ENCODE measurements at regions not wholly inside any gene's neighbourhood (a gene's known extent, or its start where the extent isn't known, plus 50 kb on each side); places are given as distances from the start of the nearest gene placed in this dataset.

GRCh38 chr14:45807178-45807899, 554.3 kb upstream of the MIS18BP1 start:
- no peak for DNase-seq (ENCODE audit: low read depth in 1 of 2, low spot score in 2 of 2)
- H3K14ac ChIP-seq (ENCODE audit: insufficient read length): no peak overlapping the region
- no peaks in the 10 kb centered on the region for H3K27me3 ChIP-seq (replicated peaks in 1 of 4; ENCODE audit: control insufficient read depth in 3 of 4, extremely low read depth in 1 of 4, insufficient read depth in 3 of 4, low read length in 3 of 4)
- H4K5ac ChIP-seq (ENCODE audit: insufficient read length, low read depth, low read length): no peak overlapping the region
- 90% methylated on average over 5 of the region's 5 CpGs; no CpG with 5 or more reads in 1 of the 2 experiments for WGBS, 2 experiments (ENCODE audit: extremely low coverage in 1 of 2, insufficient coverage in 1 of 2, insufficient read length in 1 of 2, insufficient replicate concordance in 2 of 2, low coverage in 1 of 2, low lambda C conversion rate in 2 of 2, missing lambda C conversion rate in 1 of 2)
- H3K4ac ChIP-seq (replicated peaks; ENCODE audit: insufficient read length, low read depth, low read length): no peak overlapping the region
- no peaks in the 10 kb centered on the region for H3K23me2 ChIP-seq (ENCODE audit: low read depth, low read length)
- H3K18ac ChIP-seq (ENCODE audit: extremely low read depth, low read length): no peak overlapping the region
- no peak overlapping the region for H2AK5ac ChIP-seq (ENCODE audit: low read depth, low read length)
- no peaks in the 10 kb centered on the region for H3K9me3 ChIP-seq (ENCODE audit: insufficient read depth in 2 of 2, low read depth in 1 of 2, low read length in 1 of 2)
- no peaks in the 10 kb centered on the region for H3K36me3 ChIP-seq (ENCODE audit: control insufficient read depth in 2 of 4, insufficient read depth in 4 of 4, low read length in 3 of 4)
- no peak overlapping the region for H2BK120ac ChIP-seq (replicated peaks; ENCODE audit: low read depth, low read length)
- H2BK12ac ChIP-seq (ENCODE audit: low read depth, low read length): no peak overlapping the region
- H3K4me2 ChIP-seq (ENCODE audit: insufficient read depth in 1 of 2, low read depth in 2 of 2, low read length in 2 of 2): no peak overlapping the region
- H4K20me1 ChIP-seq (replicated peaks in 1 of 2; ENCODE audit: control insufficient read depth in 1 of 2, insufficient read depth in 2 of 2, low read length in 2 of 2): no peaks in the 10 kb centered on the region
- H3K9ac ChIP-seq (replicated peaks in 1 of 4; ENCODE audit: extremely low read depth in 1 of 4, low read depth in 3 of 4, low read length in 3 of 4): no peak overlapping the region
- TF ChIP-seq SAP30 (IDR thresholded peaks at IDR 0.05; ENCODE audit: insufficient read depth, insufficient replicate concordance, low read length) (no peak), MAFK (IDR thresholded peaks at IDR 0.05; ENCODE audit: low read depth, low read length) (no peak), RNF2 (IDR thresholded peaks at IDR 0.05; ENCODE audit: borderline replicate concordance, low read depth, low read length, missing control alignments, poor library complexity, severe bottlenecking) (no peak), ASH2L (IDR thresholded peaks at IDR 0.05; ENCODE audit: low read length) (no peak), MAX (IDR thresholded peaks at IDR 0.05) (no peak), SP1 (IDR thresholded peaks at IDR 0.05; ENCODE audit: low read depth, low read length) (no peak), CBX8 (IDR thresholded peaks at IDR 0.05; ENCODE audit: borderline replicate concordance, low read depth, low read length) (no peak), TCF12 (IDR thresholded peaks at IDR 0.05; ENCODE audit: low read depth, low read length) (no peak), EZH2 (IDR thresholded peaks at IDR 0.05; ENCODE audit: low read depth, low read length, severe bottlenecking) (no peak)
- no peaks in the 10 kb centered on the region for H3K4me1 ChIP-seq (replicated peaks in 1 of 4; ENCODE audit: control insufficient read depth in 3 of 4, insufficient read depth in 4 of 4, low read length in 3 of 4)
- no peak overlapping the region for H2BK5ac ChIP-seq (ENCODE audit: low read depth, low read length)
- H4K91ac ChIP-seq (replicated peaks; ENCODE audit: insufficient read length, low read length): no peak overlapping the region
- no peak overlapping the region for H3K27ac ChIP-seq (ENCODE audit: low read depth, low read length)
- H2BK20ac ChIP-seq (ENCODE audit: low read length): no peak overlapping the region
- H3K56ac ChIP-seq (replicated peaks; ENCODE audit: insufficient read length, low read depth, low read length): no peak overlapping the region
- no peaks in the 10 kb centered on the region for H3K79me1 ChIP-seq (ENCODE audit: low read depth, low read length)
- H3K23ac ChIP-seq (ENCODE audit: insufficient read length): no peak overlapping the region
- no peak overlapping the region for H3K4me3 ChIP-seq (ENCODE audit: extremely low read depth in 1 of 4, insufficient read depth in 2 of 4, low read depth in 3 of 4, low read length in 4 of 4)
- 0 out of 2 replicates have a peak overlapping the region, but pooled peaks have one; percentile 6 for H2AFZ ChIP-seq (ENCODE audit: low read length)
- FAIRE-seq: no peak
- CTCF ChIA-PET (ENCODE audit: partially characterized antibody): interaction anchor here (0.6 to 2.6 kb wide), 2 partner anchors 90 to 248 kb away, joined by 3 to 10 read pairs; no protein-coding TSS in a partner anchor
- H3K79me2 ChIP-seq (ENCODE audit: control insufficient read depth in 1 of 2, insufficient read depth in 2 of 2, low read length in 2 of 2): no peaks in the 10 kb centered on the region
- H4K8ac ChIP-seq (ENCODE audit: extremely low read depth, insufficient read depth, low read length): no peak overlapping the region
- POLR2A ChIA-PET (ENCODE audit: partially characterized antibody): no interaction called here
- H2BK15ac ChIP-seq (ENCODE audit: low read length): no peak overlapping the region

Data from H1 (cell line).